Activated CD4-positive, alpha-beta T cell treated with anti-CD3 and anti-CD28 coated beads, Interleukin-2, amount 50 U/mL, for 16 hours (primary cell): ENCODE measurements at regions not wholly inside any gene's neighbourhood (a gene's known extent, or its start where the extent isn't known, plus 50 kb on each side); places are given as distances from the start of the nearest gene placed in this dataset.

Source experiments
- DNase-seq: peaks from one replicate; pipeline ENCODE4 v3.0.0-alpha.2; 2020

GRCh38 chr16:27686926-27687325 is 137.0 kb downstream of the KATNIP start:
- DNase-seq, result no peak

GRCh38 chr16:27687605-27688004 is 137.7 kb downstream of the KATNIP start:
- no peak for DNase-seq

- DNase-seq, result no peak
Observed at GRCh38 chr16:27689711-27690110, 139.8 kb downstream of the KATNIP start.

- DNase-seq, result peak; percentile 13
Observed at GRCh38 chr16:27690608-27691007, 140.7 kb downstream of the KATNIP start.

DNA sequence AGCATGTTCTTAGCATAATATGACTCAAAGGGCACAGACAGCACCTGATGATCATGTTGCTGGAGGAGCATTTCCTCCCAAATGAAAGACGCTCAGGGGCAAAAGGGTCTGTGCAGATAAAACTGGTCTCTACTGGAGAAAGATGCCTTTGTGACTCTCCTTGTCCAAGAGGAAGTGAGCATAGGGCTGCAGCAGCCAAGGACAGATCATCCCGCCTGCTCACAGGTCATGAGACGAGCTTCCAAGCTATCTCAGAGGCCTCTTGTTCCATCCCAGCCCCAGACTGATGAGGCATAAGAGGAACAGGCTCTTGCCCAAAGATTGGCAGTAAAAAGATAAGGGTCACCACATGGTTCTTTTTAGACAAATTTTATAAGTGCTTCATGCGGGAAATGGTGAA is 141.8 kb downstream of the KATNIP start:
- no peak for DNase-seq

DNA sequence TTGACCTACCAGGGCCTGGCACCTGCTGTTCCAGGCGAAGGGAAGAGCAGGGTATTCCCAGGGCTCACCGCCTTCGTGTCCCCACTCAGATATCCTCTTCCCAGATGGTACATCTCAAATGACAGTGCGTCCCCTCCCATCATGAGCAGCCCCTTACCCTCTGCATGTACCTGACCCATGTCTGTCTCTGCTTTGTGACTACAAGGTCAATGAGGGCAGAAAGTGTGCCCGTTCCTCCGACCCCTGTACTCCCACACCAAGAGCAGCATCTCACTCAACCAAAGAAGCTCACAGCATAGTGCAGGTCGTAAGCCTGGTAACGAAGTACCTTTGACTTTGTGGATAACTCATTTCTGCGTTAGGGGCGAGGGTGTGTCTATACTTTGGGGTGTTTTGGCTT is 142.6 kb downstream of the KATNIP start:
- DNase-seq, result no peak

GRCh38 chr16:27695161-27695560 is 145.2 kb downstream of the KATNIP start:
- DNase-seq, result no peak

- no peak for DNase-seq
Observed at GRCh38 chr16:27698266-27698665, 148.3 kb downstream of the KATNIP start.

- no peak for DNase-seq
Observed at GRCh38 chr16:27698746-27699145, 148.8 kb downstream of the KATNIP start.

GRCh38 chr16:27699540-27699939 is 149.6 kb downstream of the KATNIP start:
- no peak for DNase-seq

- DNase-seq, result no peak
Observed at GRCh38 chr16:27700304-27700995, 150.5 kb downstream of the KATNIP start.

- no peak for DNase-seq
Observed at GRCh38 chr16:27701381-27701780, 151.4 kb downstream of the KATNIP start.

- no peak for DNase-seq
Observed at GRCh38 chr16:27703121-27703520, 153.2 kb downstream of the KATNIP start.

DNA sequence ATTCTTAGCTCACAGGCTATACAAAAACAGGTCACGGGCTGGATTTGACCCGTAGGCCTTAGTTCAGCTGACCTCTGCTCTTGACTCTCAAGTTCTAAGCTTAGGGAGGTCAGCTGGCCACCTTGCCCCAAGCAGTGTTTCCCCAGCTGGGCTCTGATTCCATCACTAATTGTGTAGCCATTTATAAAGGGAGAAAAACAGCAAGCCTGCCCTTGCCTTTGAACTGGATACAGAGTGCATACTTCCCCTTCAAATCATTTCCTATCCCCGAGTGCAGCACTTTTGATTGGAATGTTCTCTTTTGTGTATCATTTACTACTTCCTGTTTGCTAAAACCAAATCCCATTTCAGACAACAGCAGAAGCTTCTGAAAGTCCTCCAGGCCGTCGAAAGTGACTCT is 153.6 kb downstream of the KATNIP start:
- DNase-seq, result no peak

- no peak for DNase-seq
Observed at GRCh38 chr16:27704252-27704651, 154.3 kb downstream of the KATNIP start.

GRCh38 chr16:27706156-27706865 is 156.4 kb downstream of the KATNIP start:
- no peak for DNase-seq

- DNase-seq, result no peak
Observed at GRCh38 chr16:27706866-27707685, 157.1 kb downstream of the KATNIP start.

GRCh38 chr16:27708651-27709050 is 158.7 kb downstream of the KATNIP start:
- no peak for DNase-seq

DNA sequence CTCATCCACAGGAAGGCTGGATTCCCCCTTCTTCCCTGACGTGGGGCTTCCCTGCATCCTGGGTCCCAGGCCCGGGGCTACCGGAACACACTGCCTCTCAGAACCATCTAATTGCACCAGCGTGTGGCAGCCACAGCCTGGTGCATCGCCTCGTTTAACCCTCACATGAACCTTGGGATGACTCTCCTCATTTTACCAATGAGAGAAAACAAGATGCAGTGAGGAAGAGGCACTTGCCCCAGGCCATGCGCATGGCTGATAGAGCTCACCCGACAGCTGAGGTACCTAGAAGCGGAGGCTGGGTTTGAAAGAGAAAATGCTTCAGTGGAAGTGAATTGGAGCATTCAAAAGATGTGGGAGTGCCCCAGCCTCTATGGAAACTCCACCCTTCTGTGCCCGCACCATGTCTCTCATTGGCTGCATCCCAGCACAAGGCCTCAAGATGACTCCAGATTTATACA is 162.3 kb downstream of the KATNIP start:
- DNase-seq, result no peak

GRCh38 chr16:27717726-27718125 is 167.8 kb downstream of the KATNIP start:
- no peak for DNase-seq

DNA sequence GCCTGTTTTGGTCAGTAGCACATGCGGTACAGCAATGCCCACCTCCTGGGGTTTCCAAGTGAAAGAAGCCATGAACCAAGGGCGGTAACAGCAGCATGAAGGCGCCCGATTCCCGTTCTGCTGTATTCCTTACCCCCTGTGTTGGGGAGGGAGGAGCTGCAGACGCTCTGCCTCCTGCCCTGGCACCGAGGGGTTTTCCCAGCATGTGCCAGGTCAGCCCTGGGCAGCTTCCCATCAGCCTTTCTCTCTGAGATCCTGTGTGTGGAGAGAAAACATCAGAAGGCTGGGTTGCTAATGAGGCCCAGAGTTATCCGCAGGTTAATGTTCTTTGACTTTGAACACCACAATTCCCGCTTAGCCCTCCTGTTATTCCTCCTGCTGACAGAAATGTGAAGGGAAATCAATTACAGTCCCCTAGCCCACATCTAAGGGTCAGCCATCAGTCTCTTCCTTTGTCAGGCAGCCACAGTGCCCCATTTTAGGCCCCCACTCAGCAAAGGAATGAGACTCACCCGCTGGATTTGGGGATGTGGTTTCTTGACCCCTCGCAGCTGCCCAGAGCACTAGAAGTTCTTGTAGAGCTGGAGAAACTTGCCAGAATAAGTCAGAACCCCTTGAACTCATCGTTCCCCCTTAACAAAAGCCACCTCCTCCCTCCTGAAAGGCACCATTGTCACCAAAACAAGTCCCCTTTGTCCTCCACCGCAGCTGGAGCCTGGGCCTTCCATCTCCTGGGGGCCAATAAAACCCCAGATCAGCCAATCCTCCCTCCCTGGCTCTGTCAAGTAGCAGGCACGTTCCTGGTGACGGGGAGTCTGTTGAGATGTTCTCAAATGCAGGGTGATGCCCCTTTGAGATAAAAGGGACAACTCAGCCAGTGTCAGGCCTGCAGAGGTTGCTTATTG is 168.5 kb downstream of the KATNIP start:
- DNase-seq, result no peak

DNA sequence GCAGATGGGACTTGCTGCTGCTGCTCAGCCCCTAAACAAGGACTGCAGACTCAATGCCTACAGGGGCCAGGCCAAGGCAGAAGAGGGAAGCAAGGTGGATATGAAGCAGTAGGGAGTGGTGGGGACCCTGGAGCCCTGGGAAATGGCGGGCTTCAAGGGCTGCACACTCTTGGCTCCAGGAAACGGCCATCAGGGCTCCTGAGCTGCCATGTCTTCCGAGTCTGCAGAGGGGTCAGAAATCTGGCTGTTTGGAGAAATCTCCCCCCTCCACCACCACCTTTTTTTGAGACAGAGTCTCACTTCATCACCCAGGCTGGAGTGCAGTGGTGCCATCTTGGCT is 169.1 kb downstream of the KATNIP start:
- no peak for DNase-seq
